Psoas muscle (tissue), 7 donors: ENCODE measurements at regions not wholly inside any gene's neighbourhood (a gene's known extent, or its start where the extent isn't known, plus 50 kb on each side); places are given as distances from the start of the nearest gene placed in this dataset.

Source experiments
- ATAC-seq, 4 donors: fragments of 200-7000 bp; cut with Tn5 transposase; one replicate each; pipeline ENCODE4 v1.9.1; 2020; ENCODE audit warnings: moderate library complexity in 3 of 4, mild to moderate bottlenecking in 2 of 4
- DNase-seq, 2 donors: peaks; one replicate each; pipeline ENCODE4 v3.0.0-alpha.2; 2020
- H3K27ac ChIP-seq: fragments of 200-600 bp; one replicate; pipeline ENCODE4 v1.8.0; 2022
- H3K27me3 ChIP-seq, 3 donors: fragments of 200-600 bp in 1 of 3; one replicate each; pipeline versions ENCODE4 v1.6.1 to v1.8.0; 2013 to 2022; ENCODE audit warnings: low read length in 2 of 3, mild to moderate bottlenecking in 2 of 3, moderate library complexity in 1 of 3; ENCODE audit not compliant: insufficient read depth in 3 of 3
- H3K36me3 ChIP-seq, 2 donors: fragments of 200-600 bp in 1 of 2; one replicate each; pipeline versions ENCODE4 v1.6.1 to v1.8.0; 2013 to 2022; ENCODE audit warnings: low read depth in 1 of 2, mild to moderate bottlenecking in 1 of 2, moderate library complexity in 1 of 2; ENCODE audit not compliant: insufficient read depth in 1 of 2
- H3K4me1 ChIP-seq: fragments of 200-600 bp; one replicate; pipeline ENCODE4 v1.8.0; 2022
- H3K4me3 ChIP-seq: fragments of 200-600 bp; one replicate; pipeline ENCODE4 v1.8.0; 2022; ENCODE audit warnings: mild to moderate bottlenecking
- H3K9me3 ChIP-seq: fragments of 200-600 bp; one replicate; pipeline ENCODE4 v1.8.0; 2022
- WGBS, 3 donors: extraction: QIAGEN DNeasy Blood & Tissue Kit; methylation state at CpG; one replicate each; pipeline versions ENCODE4 v1.1.6 to v1.1.7; 2013; 5-methylcytosine and 5-hydroxymethylcytosine counted together
- intact Hi-C, 2 donors: fragments of 100-400 bp; cut with DNase I; formaldehyde crosslinking; loops; one replicate each; pipeline versions ENCODE4 v1.11.0 to v1.14.2; 2022
- TF ChIP-seq, protein P1 (sequence below): fragments of 200-600 bp; IDR thresholded peaks from one replicate; pipeline ENCODE4 v1.8.0; 2022; ENCODE audit warnings: antibody characterized with exemption
- donor health status: healthy with polysubstance abuse.
- donor health status: DM: no; HTN: no; CAD: no; lungs with moderate emphysema.
- donor health status: Bipolar disorder and iron deficiency.
- donor health status: healthy.
- donor health status: DM: yes; HTN: yes; CAD: no.
- donor health status: DM: no; HTN: no; CAD: no.
- donor health status: DM: yes; HTN: yes; CAD: no.

DNA sequence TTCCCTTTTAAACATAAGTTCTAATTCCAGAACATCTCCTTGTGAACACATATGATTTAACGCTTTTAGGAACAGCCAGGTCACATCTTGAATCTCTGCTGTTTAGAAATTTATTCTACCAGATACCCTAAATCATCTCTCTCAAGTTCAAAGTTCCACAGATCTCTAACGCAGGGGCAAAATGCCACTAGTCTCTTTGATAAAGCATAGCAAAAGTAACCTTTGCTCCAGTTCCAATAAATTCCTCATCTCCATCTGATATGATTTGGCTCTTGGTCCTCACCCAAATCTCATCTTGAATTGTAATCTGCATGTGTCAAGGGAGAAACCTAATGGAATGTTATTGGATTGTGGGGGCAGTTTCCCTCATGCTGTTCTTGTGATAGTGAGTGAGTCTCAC is 96.3 kb upstream of the PLEKHA5 start:
- ATAC-seq: no peak
- Histone ChIP-seq H3K36me3 (no peaks in the 10 kb centered on the region), H3K27me3 (no peaks in the 10 kb centered on the region), H3K27ac (no peak overlapping the region), H3K4me3 (no peak overlapping the region), H3K9me3 (no peaks in the 10 kb centered on the region), H3K4me1 (no peaks in the 10 kb centered on the region)
- TF ChIP-seq, protein P1, sequence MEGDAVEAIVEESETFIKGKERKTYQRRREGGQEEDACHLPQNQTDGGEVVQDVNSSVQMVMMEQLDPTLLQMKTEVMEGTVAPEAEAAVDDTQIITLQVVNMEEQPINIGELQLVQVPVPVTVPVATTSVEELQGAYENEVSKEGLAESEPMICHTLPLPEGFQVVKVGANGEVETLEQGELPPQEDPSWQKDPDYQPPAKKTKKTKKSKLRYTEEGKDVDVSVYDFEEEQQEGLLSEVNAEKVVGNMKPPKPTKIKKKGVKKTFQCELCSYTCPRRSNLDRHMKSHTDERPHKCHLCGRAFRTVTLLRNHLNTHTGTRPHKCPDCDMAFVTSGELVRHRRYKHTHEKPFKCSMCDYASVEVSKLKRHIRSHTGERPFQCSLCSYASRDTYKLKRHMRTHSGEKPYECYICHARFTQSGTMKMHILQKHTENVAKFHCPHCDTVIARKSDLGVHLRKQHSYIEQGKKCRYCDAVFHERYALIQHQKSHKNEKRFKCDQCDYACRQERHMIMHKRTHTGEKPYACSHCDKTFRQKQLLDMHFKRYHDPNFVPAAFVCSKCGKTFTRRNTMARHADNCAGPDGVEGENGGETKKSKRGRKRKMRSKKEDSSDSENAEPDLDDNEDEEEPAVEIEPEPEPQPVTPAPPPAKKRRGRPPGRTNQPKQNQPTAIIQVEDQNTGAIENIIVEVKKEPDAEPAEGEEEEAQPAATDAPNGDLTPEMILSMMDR: no peak
- 80 to 87% (median 82%) methylated on average over 2 of the region's 2 CpGs for WGBS, 3 donors
- intact Hi-C loops: no loop called here
- no peak for DNase-seq

DNA sequence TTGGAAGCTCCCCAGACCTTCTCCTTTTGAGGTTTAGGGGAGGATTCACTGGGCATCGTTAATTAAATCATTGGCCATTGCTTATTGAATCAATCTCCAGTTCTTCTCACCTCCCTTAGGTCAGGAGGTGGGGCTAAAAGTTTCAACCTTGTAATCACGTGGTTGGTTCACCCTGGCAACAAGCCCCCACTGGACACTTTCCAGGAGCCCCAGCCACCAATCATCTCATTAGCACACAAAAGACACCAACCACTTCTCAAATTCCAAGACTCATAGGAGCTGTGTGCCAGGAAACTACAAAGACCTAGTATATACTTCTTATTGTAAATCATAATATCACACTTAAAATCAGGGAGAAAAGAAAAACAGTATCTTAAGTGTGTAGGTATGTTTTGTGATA is 94.6 kb upstream of the PLEKHA5 start:
- ATAC-seq (no peak), DNase-seq (no peak)
- intact Hi-C loops: no loop called here
- H3K27me3 ChIP-seq: no peaks in the 10 kb centered on the region
- H3K36me3 ChIP-seq: no peaks in the 10 kb centered on the region
- no peak overlapping the region for H3K27ac ChIP-seq
- no peak overlapping the region for H3K4me3 ChIP-seq
- 53 to 70% (median 64%) methylated on average over 2 of the region's 2 CpGs for WGBS, 3 donors
- H3K4me1 ChIP-seq: no peaks in the 10 kb centered on the region
- TF ChIP-seq, protein P1: no peak
- H3K9me3 ChIP-seq: no peaks in the 10 kb centered on the region

DNA sequence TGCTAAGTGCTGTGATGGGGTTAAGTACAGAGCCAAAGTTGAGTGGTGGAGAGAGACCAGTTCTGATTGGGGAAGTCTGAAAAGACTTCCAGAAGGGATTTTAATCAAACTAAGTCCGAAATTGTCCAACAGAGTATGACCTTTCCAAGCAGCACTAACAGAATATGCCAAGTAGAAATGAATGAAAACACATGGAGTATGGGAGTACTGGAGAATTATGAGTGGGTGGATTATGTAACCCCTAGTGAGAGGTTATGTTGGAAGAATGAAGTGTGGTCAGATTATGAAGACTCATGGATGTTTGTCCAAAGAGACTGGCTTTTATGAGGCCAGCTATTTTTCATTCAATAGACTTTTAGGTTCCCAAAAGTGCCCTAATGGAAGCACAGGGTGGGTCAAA is 94.0 kb upstream of the PLEKHA5 start:
- Histone ChIP-seq H3K27me3 (no peaks in the 10 kb centered on the region), H3K36me3 (no peaks in the 10 kb centered on the region), H3K9me3 (no peaks in the 10 kb centered on the region), H3K4me3 (no peak overlapping the region), H3K4me1 (no peaks in the 10 kb centered on the region), H3K27ac (no peak overlapping the region)
- TF ChIP-seq, protein P1: no peak
- no peak for ATAC-seq
- WGBS, 3 donors: 34 to 70% (median 39%) methylated on average over 1 of the region's 1 CpG
- intact Hi-C loops: no loop called here
- DNase-seq: no peak

DNA sequence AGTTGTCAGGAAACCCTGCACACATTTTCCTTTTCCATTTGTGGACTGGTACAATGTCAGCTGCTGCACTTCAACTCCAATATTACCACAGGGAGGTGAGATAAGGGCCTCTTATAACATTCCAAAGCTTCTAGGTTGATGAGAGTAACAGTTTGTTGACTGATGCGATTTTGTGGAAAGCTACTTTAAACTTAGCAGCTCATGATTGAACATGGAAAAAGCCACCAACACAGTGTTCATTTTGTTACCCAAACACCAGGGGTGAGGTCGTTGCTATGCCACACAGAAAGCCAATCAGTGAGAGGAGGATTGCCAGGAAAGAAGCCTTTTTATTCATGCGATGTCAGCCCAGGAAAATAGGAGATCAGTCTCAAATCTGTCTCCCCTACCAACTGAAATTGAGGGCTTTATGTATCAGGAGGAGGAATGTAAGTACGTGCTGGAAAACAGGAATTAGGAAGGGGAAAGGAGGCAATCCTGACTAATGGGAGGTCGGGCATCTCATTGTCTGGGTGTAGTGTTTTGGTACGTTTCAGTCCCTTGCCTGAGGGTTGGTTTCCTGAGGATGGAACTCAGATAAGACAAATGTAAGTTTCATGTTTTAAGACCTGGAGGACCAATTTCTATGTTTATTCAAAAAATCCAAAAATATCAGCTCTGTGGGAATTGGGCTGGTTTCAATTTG is 92.7 kb upstream of the PLEKHA5 start:
- intact Hi-C loops: no loop called here
- Histone ChIP-seq H3K36me3 (no peaks in the 10 kb centered on the region), H3K4me1 (no peaks in the 10 kb centered on the region), H3K27ac (no peak overlapping the region), H3K27me3 (no peaks in the 10 kb centered on the region), H3K9me3 (no peaks in the 10 kb centered on the region), H3K4me3 (no peak overlapping the region)
- DNase-seq (no peak), ATAC-seq (no peak)
- TF ChIP-seq, protein P1: no peak
- 72 to 77% (median 73%) methylated on average over 6 of the region's 6 CpGs for WGBS, 3 donors

DNA sequence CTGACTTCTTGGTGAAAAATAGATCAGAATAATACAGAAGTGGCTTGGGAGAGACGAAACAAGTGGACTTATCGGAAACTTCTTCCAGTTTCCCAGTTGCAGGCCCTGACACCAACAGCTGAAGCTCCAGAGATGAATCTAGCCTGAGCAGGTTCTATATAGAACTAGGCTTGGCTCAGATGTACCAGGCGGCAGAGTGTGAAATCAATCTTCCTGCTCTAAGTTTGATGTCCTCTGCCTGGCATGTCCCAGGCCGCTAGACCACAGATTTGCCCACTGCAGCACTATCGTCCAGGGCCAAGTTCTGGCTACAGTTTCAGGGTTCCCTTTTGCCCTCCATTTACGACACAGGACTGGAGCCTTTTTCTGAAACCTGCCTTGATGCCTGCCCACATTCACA is 91.3 kb upstream of the PLEKHA5 start:
- ATAC-seq: no peak
- TF ChIP-seq, protein P1: no peak
- Histone ChIP-seq H3K4me1 (no peaks in the 10 kb centered on the region), H3K27me3 (no peaks in the 10 kb centered on the region), H3K27ac (no peak overlapping the region), H3K9me3 (no peaks in the 10 kb centered on the region), H3K36me3 (no peaks in the 10 kb centered on the region), H3K4me3 (no peak overlapping the region)
- no peak for DNase-seq
- intact Hi-C loops: no loop called here
- WGBS, 3 donors: 22 to 51% (median 25%) methylated on average over 6 of the region's 6 CpGs
